HepG2 (cell line): ENCODE measurements at regions not wholly inside any gene's neighbourhood (a gene's known extent, or its start where the extent isn't known, plus 50 kb on each side); places are given as distances from the start of the nearest gene placed in this dataset.

Source experiments
- ATAC-seq: fragments of 200-7000 bp; cut with Tn5 transposase; 3 replicates; pipeline ENCODE4 v1.9.1; 2020; ENCODE audit warnings: mild to moderate bottlenecking, moderate library complexity
- BruUV-seq: library from RNA; stranded (reverse); fragments of 400-500 nt; replicated peaks from 2 replicates; lab custom pipeline; 2021; lab: Mats Ljungman, UMichigan
- CTCF ChIA-PET: fragments of 300-600 bp; formaldehyde crosslinking; extraction: SDS; loops from one replicate; lab custom pipeline; 2021; ENCODE audit warnings: low total read pairs, inconsistent platforms, low intra/inter-chr PET ratio; lab: Yijun Ruan, JAX
- POLR2A ChIA-PET: fragments of 350-600 bp; sonication (Branson Sonifier 250); formaldehyde crosslinking; loops from one replicate; lab custom pipeline; 2020; ENCODE audit warnings: antibody characterized with exemption, inconsistent platforms; lab: Yijun Ruan, JAX
- DNase-seq: peaks from one replicate; pipeline ENCODE4 v3.0.0-alpha.2; 2015; ENCODE audit warnings: low spot score
- FAIRE-seq: peaks from 3 replicates; lab custom pipeline; 2011; peaks lifted over from hg19 to GRCh38; lab: Jason Lieb, UNC
- H2AFZ ChIP-seq: one replicate; pipeline ENCODE4 v1.6.1; 2011; ENCODE audit warnings: low read length, inconsistent platforms
- H3K27ac ChIP-seq: fragments of 300-600 bp; 3 replicates; pipeline ENCODE4 v1.8.0; 2011; ENCODE audit warnings: mixed run types, mild to moderate bottlenecking, mixed read lengths, low read length, inconsistent platforms; ENCODE audit not compliant: insufficient read depth; ENCODE audit errors: extremely low read length
- H3K27me3 ChIP-seq, 2 experiments: fragments of 200-600 bp in 1 of 2; 2 replicates in 1 of 2; 3 replicates in 1 of 2; pipeline versions ENCODE4 v1.6.0 to v1.8.0; 2011; ENCODE audit warnings: low read length in 2 of 2, mild to moderate bottlenecking in 2 of 2, moderate library complexity in 2 of 2, inconsistent platforms in 1 of 2; ENCODE audit not compliant: insufficient read depth in 2 of 2, control insufficient read depth in 1 of 2
- H3K36me3 ChIP-seq, 2 experiments: fragments of 200-600 bp in 1 of 2; replicated peaks in 1 of 2; 2 replicates in 1 of 2; 3 replicates in 1 of 2; pipeline versions ENCODE4 v1.5.1 to v1.8.0; 2011; ENCODE audit warnings: low read length in 2 of 2, inconsistent platforms in 1 of 2; ENCODE audit not compliant: insufficient read depth in 2 of 2, control insufficient read depth in 1 of 2
- H3K4me1 ChIP-seq: 2 replicates; pipeline ENCODE4 v1.5.1; 2012; ENCODE audit warnings: low read length, inconsistent platforms; ENCODE audit not compliant: insufficient read depth
- H3K4me2 ChIP-seq: 2 replicates; pipeline ENCODE4 v1.6.0; 2011; ENCODE audit warnings: low read depth, low read length, inconsistent platforms
- H3K4me3 ChIP-seq, 3 experiments: fragments of 200-600 bp in 1 of 3; sonication (generic), shearing (Covaris generic) in 1 of 3; replicated peaks in 1 of 3; 2 replicates each; pipeline ENCODE4 v1.5.1; 2011 to 2016; ENCODE audit warnings: low read length in 3 of 3, inconsistent platforms in 2 of 3, low read depth in 2 of 3, mild to moderate bottlenecking in 2 of 3, control low read depth in 1 of 3, mixed read lengths in 1 of 3; ENCODE audit not compliant: insufficient read depth in 1 of 3
- H3K79me2 ChIP-seq: one replicate; pipeline ENCODE4 v1.6.1; 2011; ENCODE audit warnings: low read length, inconsistent platforms; ENCODE audit not compliant: insufficient read depth
- H3K9ac ChIP-seq: 2 replicates; pipeline ENCODE4 v1.6.0; 2011; ENCODE audit warnings: mild to moderate bottlenecking, low read depth, low read length, inconsistent platforms; ENCODE audit not compliant: insufficient read depth
- H3K9me3 ChIP-seq: 2 replicates; pipeline ENCODE4 v1.5.1; 2012; ENCODE audit warnings: mild to moderate bottlenecking, low read length
- H4K20me1 ChIP-seq: 2 replicates; pipeline ENCODE4 v1.6.0; 2011; ENCODE audit warnings: inconsistent platforms, mild to moderate bottlenecking, low read length, moderate library complexity; ENCODE audit not compliant: insufficient read depth
- ATF6 ChIP-seq: sonication (generic); formaldehyde crosslinking; conservative IDR thresholded peaks from 2 replicates; pipeline ENCODE4 v1.4.0; 2020; ENCODE audit warnings: missing genetic modification reagents
- CENPT ChIP-seq: sonication (generic); formaldehyde crosslinking; IDR thresholded peaks from 2 replicates; pipeline ENCODE4 v1.8.0; 2022; ENCODE audit warnings: low read depth, mild to moderate bottlenecking, moderate library complexity, missing genetic modification reagents
- LCORL ChIP-seq, 2 experiments: fragments of 450-650 bp in 1 of 2; sonication (generic) in 1 of 2; formaldehyde crosslinking in 1 of 2; IDR thresholded peaks; 2 replicates each; pipeline versions ENCODE4 v1.5.0 to v1.6.1; 2017 to 2020; ENCODE audit warnings: antibody characterized with exemption in 1 of 2, missing genetic modification reagents in 1 of 2
- NAIF1 ChIP-seq: sonication (generic); formaldehyde crosslinking; IDR thresholded peaks from 2 replicates; pipeline ENCODE4 v1.5.0; 2020; ENCODE audit warnings: mild to moderate bottlenecking, missing genetic modification reagents, borderline replicate concordance
- NR2F2 ChIP-seq: IDR thresholded peaks from 2 replicates; pipeline ENCODE4 v1.6.1; 2012; ENCODE audit warnings: low read depth, inconsistent platforms, borderline replicate concordance
- STAG1 ChIP-seq: sonication (generic); formaldehyde crosslinking; IDR thresholded peaks from 2 replicates; pipeline ENCODE4 v1.4.0; 2020; ENCODE audit warnings: missing genetic modification reagents
- ZNF501 ChIP-seq: sonication (generic); formaldehyde crosslinking; IDR thresholded peaks from 2 replicates; pipeline ENCODE4 v1.5.1; 2020; ENCODE audit warnings: mild to moderate bottlenecking, moderate library complexity, missing genetic modification reagents
- ZNF816 ChIP-seq: sonication (generic); formaldehyde crosslinking; IDR thresholded peaks from 2 replicates; pipeline ENCODE4 v1.8.0; 2022; ENCODE audit warnings: missing genetic modification reagents, mild to moderate bottlenecking, borderline replicate concordance
- WGBS: methylation state at CpG from one replicate; pipeline ENCODE4 v1.1.6; 2017; ENCODE audit warnings: low lambda C conversion rate; 5-methylcytosine and 5-hydroxymethylcytosine counted together
- in situ Hi-C: cut with HindIII; loops from 2 replicates; pipeline ENCODE4 v1.10.0; 2017; ENCODE audit warnings: low pct_unique_long_range_greater_than_20kb; ENCODE audit not compliant: extremely low pct_ligation_motif_present
- intact Hi-C: fragments of 100-400 bp; cut with micrococcal nuclease; formaldehyde crosslinking; loops from one replicate; pipeline ENCODE4 v1.10.0; 2022; ENCODE audit not compliant: unreplicated experiment
- TF ChIP-seq, protein P1 (sequence below): sonication (generic); formaldehyde crosslinking; IDR thresholded peaks from 2 replicates; pipeline ENCODE4 v1.8.0; 2022; ENCODE audit warnings: mild to moderate bottlenecking, missing genetic modification reagents, moderate library complexity
- TF ChIP-seq, protein P2 (sequence below): sonication (generic); formaldehyde crosslinking; IDR thresholded peaks from 2 replicates; pipeline ENCODE4 v1.8.0; 2022; ENCODE audit warnings: missing genetic modification reagents, mild to moderate bottlenecking, inconsistent platforms, borderline replicate concordance

- Histone ChIP-seq H3K4me3 (no peak overlapping the region), H3K9ac (no peak overlapping the region), H3K4me2 (no peak overlapping the region), H3K4me1 (no peaks in the 10 kb centered on the region), H3K79me2 (no peaks in the 10 kb centered on the region), H3K9me3 (no peaks in the 10 kb centered on the region), H3K27ac (no peak overlapping the region), H3K36me3 (no peaks in the 10 kb centered on the region), H4K20me1 (no peaks in the 10 kb centered on the region), H3K27me3 (no peaks in the 10 kb centered on the region; a peak in 1 of 5 replicates), H2AFZ (no peak overlapping the region)
- CTCF ChIA-PET: no interaction called here
- ATAC-seq (no peak), FAIRE-seq (no peak), DNase-seq (no peak)
- no TSS peak for BruUV-seq
- POLR2A ChIA-PET: no interaction called here
- 10% methylated on average over 2 of the region's 2 CpGs for WGBS
- in situ Hi-C loops: no loop called here
- intact Hi-C loops: no loop called here
- TF ChIP-seq, protein P1, sequence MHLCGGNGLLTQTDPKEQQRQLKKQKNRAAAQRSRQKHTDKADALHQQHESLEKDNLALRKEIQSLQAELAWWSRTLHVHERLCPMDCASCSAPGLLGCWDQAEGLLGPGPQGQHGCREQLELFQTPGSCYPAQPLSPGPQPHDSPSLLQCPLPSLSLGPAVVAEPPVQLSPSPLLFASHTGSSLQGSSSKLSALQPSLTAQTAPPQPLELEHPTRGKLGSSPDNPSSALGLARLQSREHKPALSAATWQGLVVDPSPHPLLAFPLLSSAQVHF (CRISPR knock-in tag): no peak
- TF ChIP-seq NR2F2 (no peak), NAIF1 (CRISPR knock-in tag) (no peak), LCORL (IDR thresholded peaks at IDR 0.05) (no peak), LCORL (CRISPR knock-in tag; IDR thresholded peaks at IDR 0.05) (no peak), ZNF816 (CRISPR knock-in tag) (no peak), CENPT (no peak), ATF6 (CRISPR knock-in tag) (no peak), STAG1 (CRISPR knock-in tag) (no peak), ZNF501 (CRISPR knock-in tag) (no peak)
- TF ChIP-seq, protein P2, sequence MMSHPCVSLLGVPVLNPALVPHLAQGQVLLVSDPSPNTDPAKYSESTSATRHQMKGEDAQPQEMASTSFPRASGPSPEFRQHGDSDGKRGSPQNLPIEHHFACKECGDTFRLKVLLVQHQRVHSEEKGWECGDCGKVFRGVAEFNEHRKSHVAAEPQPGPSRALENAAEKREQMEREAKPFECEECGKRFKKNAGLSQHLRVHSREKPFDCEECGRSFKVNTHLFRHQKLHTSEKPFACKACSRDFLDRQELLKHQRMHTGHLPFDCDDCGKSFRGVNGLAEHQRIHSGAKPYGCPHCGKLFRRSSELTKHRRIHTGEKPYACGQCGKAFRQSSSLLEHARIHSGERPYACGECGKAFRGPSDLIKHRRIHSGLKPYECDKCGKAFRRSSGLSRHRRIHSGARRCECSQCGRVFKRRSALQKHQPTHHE: no peak
Observed at GRCh38 chr5:42960506-42960905, 79.6 kb downstream of the ANXA2R start.
